ENCODE measurements at regions not wholly inside any gene's neighbourhood (a gene's known extent, or its start where the extent isn't known, plus 50 kb on each side); places are given as distances from the start of the nearest gene placed in this dataset.

DNA sequence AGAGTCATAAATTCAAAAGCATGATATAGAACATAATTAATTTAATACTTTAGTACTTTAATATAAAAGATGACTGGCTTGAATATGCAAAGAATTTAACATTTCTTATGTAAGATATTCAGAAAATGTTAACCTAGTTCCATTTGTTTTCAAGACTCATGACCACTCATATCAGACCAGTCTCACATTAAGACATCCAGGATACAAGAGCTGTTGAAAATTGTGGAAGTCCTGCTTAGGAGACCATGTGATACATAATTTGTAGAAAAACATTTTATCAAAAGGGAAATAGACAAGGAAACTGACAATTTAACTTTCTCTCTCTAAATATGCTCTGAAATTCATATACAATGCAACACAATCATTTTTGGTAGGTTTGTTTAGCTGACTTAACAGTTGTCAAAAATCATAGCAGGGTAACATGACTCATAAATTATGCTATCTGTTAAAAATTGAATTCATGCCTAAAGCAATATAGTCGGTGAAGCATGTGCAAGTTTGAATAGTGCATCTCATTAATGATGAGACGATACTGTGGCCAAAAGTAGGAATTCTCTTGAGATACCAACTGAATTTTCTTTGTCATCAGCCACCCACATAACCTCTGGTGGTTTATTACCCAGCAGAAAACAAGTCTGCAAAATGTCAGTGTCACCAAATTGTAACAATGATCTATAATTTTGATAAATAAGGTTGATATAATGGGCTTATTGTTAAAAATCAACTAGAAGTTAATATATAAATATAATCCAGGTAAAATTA is 211.4 kb downstream of the GASK1B start:
- FAIRE-seq, result no peak

DNA sequence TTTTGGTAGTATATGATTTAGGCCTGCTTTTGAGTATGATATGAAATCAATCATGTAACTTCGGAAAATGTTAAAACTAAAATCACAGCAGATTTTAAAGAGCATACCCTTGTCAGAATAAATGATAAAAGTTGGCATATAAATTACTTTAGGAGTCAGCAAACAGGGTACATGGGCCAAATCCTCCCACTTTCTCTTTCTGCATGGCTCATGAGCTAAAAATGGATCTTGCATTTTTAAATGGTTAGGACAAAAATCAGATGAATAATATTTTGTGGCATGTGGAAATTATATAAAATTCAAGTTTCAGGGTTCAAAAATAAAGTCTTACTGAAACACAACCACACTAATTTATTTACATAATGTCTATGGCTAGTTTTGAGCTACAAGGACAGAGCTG is 214.9 kb downstream of the GASK1B start:
- FAIRE-seq, result no peak

DNA sequence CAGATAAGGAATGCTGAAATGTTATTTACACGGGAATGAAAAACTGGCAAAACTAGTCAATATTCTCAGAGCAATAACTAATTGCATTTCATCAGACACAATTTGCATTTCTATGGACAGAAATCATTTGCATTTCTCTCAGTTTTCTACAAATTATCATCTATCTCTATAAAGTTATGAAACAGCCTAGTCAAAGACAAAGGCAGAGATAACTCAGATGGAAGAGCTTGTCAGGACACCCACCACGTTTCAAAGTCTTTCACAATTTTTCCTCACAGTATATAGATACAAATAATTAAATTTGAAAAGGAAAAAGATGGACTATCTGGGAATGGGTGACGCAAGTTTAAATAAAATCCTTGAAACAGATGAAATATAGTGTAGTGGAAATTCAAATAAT is 230.8 kb downstream of the GASK1B start:
- FAIRE-seq, result no peak

DNA sequence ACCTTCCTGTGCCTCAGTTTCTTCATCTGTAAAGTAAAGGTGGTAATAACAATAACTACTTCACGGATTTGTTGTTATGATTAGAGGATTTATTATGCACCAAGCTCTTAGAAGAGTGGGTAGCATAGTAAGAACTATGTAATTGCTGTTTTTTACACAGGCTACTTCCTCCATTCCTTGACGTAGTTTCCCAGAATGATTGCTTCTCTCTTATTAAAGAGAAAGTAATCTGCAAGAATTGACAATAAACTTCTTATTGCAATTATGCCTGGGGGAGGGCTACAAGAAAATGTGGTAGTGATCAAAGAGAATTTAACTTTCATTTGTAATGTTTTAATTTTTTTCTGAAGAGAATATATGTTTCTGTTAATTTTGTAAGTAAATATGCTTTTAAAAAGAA is 238.7 kb downstream of the GASK1B start:
- FAIRE-seq, result peak; percentile 31

DNA sequence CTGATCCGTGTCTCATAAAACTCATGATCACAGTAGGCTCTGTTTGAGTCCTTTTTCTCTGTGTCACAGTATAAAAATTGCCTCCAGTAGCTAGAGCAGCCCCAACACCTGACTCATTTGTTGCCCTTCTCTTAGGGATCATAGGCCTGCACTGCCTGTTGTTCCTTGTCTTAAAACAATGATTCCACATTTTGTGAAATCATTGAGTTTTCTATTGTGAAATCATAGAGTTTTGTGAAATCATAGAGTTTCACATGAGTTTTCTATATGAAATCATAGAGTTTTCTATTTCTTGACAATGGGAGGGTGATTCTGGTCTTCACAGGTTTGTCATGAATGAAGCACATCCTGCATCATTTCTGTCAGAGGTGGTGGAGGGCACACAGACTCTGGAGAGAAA is 239.9 kb downstream of the GASK1B start:
- no peak for FAIRE-seq

DNA sequence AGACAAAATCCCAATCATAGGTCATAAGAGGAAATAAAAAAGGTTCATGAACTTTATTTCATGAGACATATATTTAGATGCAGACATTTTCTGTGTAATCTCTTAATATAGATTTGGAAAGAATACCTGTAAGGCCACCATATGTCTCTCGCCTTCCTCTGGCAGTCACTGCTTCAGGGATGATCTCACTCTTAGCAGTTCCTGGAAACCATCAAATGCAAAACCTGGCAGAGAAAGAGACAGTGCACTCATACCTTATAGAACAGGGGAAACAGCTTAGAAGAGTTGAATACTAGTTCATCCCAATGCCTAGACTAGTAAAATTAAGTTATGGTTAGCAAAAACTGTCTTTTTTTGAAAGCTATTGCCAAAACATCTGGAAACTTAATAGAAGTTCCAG is 243.3 kb downstream of the GASK1B start:
- no peak for FAIRE-seq

DNA sequence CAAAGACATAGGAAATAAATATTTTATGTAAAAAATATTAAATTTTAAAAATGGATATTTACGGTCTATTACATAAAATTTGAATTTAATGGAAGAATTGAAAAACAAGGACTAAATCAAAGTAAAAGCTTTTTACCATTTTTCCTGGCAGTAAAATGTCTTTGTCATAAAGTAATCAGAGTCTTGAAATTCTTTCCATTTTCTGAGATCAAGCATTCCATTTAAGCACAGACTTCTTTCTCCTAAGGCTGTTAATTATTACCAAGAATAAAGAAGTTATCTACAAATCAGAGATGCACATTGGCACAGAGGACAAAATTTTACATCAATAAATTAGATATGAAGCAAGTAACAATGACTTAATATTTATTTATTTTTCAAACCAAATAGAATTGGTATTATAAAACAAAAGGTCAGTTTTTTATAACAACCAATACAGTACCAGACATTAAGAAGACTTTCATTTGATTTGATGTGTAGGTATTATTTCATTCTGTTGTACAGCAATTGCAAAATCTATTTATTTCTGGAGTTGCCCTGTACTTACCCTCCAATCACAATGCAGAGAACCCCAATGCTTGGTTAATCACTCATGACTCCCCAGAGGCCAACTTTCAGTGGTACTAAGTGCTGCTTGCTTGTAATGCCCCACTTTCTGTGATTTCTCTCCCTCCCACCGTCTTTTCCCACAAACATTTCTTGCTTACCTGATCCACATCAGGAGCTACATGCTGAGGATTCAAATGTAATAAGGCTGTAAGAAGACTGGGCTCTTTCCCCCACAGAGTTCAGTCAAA is 254.6 kb downstream of the GASK1B start:
- no peak for FAIRE-seq

DNA sequence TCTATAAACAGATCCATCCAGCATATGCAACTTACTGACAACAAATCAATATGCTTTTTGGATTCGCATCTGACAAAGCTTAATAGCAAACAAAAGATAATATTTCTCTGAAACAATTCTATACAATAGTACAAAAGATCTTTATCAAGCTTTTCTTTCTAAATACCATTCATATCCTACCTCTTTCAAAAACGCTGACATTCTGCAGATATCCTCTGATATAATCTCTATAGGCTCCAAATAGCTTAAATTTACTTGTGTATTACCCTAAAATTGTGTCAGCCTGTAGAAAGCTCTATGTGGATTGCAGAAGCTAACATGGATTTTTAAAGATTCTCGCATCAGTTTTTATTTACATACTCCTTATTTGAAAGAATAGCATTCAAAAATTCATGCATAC is 260.6 kb downstream of the GASK1B start:
- FAIRE-seq, result no peak

DNA sequence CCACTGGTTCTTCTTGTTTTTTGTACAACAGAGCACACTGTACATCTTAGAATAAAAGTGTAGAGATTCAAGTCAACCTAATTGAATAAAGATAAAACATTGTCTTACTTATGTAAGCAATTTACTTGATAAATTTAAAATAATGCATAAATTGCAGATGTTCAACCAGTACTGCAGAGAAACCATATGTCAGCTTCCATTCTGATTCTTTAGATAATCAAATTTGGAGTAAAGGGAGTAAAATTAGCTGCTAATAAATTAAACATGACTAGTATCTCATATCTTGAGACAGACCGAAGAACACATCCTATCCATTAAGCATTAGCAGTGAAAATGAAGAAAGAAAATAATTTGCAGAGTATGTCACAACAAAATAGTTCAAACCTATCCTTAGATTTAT is 261.2 kb downstream of the GASK1B start:
- FAIRE-seq, result no peak

DNA sequence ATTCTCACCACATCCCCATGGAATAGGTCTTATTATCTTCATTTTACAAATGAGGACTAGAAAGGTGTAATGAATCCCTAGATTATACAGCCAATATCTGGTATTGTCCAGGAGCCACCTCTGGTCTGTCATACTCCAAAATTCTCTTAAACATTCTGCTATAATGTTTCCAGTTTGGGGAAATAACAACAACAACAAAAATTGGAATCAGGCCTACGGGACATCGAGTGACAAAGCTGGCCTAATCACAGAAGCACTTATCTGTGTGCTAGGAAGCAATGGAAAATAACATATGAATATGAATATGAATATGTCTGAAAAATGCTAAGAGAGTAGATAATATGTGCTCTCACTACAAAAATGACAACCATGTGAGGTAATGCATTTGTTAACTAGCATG is 264.1 kb downstream of the GASK1B start:
- no peak for FAIRE-seq

DNA sequence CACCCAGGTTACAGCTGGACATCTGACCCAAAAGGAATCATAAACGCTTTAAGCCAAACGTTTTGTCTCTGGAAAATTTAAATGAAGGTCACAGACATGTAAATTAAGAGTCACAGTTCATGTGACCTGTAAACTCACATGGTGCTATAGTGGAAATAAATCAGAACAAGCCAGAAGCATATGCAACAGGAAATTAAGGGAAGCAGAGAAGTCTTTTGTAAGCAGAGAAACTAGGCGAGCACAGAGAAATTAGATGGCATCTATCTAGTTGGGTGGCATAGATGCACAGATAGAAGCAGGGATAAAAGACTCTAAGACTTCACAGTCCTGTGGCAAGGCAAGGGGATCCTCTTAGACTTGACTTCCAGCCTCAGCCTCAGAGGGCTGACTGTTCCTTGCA is 264.8 kb downstream of the GASK1B start:
- no peak for FAIRE-seq

DNA sequence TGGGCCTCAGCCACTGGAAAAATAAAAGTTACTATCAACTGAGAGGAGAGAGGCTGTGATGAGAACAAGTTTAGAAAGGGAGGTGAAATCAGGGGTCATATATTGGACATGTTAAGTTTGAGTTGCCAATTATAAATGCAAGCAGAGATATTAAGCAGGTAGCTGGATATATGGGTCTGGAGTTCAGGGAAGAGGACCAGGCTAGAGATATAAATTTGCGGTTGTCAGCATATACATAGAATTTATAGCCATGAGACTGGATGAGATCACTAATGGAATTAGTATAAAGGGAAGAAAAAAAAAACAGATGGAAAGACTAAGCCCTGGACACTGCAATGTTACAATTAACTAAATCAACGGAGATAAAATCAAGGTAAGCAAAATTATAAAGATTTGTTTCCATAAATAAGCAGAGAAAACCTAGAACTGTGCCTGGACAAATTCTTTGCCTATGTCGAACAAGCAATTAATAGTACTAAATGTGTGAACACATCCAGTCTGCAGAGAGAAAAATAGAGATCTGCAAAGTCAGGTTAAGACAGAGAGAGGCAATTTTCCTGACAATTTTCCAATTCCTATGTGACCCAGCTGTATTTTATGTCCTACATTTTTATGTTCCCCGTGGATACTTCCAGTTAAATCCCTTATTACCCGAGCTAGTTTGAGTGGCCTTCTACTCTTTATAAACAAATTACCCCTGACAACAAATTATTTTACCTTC is 265.4 kb downstream of the GASK1B start:
- no peak for FAIRE-seq

DNA sequence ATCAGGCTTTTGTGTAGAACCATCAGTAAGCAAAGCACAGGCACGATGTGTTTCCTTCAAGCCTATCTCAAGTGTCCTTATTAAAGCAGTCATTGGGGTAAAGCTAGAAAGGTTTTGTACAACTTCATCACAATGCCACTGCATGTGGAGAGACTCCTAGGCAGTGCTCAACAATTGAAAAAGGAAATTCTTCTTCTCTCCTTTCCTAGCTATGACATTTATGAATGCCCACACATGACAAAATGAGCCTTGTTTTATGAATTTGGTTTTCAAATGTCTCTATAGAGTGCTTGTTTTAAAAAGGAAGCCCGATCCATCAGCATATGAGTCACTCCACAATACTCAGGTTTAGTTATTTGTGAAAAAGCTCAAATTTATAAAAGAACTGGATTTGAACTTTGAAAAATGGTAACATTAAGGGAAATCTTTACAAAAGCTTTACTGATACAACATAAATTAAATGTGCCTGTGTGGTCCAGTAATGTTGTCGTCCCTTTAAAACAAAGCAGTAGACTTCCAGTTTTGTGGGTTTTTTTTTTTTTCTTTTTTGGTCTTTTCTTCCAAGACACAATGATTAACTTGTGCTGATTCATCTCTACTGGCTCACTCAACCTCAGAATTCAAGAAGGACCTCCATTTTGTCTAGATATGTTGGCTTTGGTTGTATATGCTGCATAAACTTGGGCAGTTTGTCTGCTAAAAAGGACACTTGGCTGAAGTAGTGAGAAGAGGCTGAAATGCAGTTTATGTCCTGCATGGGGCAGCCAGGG is 273.8 kb downstream of the GASK1B start:
- FAIRE-seq, result no peak

DNA sequence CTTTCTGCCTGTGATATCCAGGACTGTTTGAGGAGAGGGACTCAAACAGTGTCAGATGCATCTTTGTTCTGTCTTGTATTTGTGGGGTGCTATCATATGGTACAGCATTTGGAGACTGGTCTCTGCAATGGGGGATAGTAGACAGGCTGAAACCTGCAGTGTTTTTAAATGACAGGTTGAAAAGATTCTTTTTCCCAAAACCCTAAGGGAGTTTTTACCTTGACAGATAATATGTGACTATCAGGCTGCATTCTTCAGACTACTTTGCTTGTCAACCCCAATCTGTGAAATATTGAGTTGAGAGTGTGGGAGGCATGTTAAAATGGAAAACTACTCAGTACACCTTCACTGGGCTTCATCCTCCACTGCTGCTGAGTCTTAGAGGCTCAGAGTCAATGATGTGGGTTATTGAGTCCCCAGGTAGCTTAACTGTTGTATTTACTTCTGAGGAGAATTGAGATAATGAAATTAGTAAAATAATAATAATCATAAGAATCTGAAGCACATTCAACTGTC is 274.9 kb downstream of the GASK1B start:
- no peak for FAIRE-seq

DNA sequence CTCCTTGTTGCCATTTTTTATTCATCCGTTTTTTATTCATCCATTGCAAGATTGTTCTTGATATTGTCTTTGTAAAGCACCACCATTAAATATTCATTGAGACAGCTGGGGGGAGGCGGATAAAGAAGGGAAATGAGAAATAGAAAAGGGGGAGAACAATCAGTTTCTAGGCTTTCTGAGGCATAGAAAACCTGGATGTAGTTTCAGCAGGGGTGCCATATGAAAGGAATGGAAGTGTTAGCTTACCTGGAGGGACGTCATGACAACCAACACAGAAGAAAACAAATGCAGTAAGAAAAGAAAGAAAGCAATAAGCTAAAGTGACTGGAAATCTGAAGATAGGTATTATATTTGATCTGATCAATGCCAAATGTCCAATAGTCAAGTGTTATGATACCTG is 276.1 kb downstream of the GASK1B start:
- FAIRE-seq, result no peak

DNA sequence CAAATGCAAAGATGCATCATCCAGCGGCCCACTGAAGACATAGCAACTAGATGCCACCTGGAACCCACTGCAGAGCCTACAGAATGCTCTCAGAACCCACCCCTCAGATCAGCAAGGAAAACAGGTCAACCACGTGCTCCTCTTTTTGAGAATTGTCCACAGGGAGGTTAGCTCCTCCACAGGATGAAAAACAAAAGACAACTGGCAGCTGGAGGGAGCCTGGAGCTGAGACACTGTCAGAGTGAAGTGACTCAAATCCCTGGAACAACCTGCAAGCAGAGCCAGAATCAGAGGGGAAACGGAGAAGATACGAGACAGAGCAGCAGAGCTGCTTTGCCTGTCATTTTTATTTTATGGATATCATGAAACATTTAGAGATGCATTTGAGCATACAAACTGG is 277.6 kb downstream of the GASK1B start:
- no peak for FAIRE-seq

DNA sequence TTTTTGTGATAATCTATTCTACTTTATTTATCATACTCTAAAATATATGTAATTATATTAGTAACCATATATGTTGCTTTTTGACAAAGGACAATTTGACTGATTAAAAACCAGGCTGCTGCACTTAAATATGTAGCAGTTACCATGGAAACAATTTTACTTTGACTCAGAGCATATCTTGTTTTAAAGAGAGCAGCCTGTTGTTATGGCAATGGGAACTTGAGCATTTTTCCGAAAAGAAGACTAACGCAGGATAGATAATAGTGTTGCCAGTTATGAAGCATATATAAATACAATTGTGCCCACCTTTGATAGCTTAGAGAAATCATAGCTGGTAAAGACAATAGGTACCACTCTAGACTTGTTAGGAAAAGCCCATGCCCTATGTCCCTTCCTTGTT is 283.0 kb downstream of the GASK1B start:
- no peak for FAIRE-seq

DNA sequence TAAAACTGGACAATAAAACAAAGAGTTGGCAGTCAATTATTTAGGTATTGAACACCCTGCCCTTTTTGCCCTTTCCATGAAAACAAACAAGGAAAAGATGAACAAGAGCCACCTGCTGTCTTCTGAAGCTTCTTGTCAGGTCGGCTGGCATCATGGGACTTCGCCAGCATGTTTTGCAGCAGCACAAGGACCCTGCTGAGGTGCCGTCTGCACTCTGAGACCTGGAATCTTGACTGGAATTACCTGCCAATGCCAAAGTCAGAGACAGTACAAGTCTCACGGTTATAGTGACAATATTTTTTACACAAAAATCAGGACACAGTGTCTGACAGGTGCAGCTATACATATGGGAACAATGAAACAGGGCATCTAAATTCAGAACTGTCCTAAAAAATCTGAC is 284.5 kb downstream of the GASK1B start:
- no peak for FAIRE-seq

DNA sequence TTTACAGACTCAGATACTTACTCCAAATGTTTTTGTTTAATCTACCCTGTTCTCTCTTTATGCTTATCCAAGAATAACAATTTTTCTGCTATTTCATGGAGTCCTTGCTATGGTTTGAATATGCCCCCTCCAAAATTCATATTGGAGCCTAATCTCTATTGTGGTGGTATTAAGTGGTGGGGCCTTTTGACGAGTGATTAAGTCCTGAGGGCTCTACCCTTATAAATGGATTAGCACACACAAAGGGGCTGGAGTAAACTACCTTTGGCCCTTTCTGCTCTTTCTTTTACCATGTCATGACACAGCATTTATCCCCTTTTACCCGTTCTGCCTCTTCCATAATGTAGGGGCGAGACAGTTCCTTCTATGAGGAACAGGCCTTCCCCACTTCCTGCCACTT is 285.5 kb downstream of the GASK1B start:
- FAIRE-seq, result no peak

DNA sequence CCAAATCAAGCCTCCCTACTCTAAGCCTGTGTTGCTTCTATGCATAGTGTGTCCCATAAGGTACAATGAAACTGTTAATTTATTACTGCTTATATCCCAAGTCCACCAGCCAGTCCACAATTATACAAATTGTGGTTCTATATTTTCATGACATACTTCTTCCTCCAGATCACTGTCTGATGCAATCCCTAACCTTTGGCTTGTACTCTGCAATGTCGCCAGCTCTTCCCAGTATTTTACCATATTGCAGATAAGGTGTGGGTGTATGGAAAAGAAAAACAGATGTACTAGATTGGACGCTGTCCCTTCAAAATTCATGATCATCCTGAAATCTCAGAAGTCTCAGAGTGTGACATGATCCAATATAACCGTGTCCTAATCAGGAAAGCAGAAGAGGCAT is 286.2 kb downstream of the GASK1B start:
- FAIRE-seq, result no peak

DNA sequence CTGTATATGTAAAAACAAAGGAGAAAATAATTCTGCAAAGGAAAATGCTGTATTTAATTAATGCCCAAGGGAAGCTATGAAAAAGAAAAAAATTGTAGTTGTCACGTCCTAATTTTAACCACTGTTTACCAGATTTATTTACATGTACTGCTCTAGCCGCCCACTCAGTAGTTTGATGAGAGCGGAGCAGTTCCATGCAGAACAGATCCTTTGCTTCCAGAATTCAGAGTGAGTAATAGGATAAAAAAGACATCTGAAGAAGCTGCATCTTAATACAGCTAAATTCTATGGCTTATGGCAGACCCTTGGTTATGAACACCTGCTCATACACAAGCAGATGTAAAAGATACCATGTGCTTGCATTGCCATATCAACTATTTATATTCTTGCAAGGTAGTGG is 287.0 kb downstream of the GASK1B start:
- FAIRE-seq, result no peak

DNA sequence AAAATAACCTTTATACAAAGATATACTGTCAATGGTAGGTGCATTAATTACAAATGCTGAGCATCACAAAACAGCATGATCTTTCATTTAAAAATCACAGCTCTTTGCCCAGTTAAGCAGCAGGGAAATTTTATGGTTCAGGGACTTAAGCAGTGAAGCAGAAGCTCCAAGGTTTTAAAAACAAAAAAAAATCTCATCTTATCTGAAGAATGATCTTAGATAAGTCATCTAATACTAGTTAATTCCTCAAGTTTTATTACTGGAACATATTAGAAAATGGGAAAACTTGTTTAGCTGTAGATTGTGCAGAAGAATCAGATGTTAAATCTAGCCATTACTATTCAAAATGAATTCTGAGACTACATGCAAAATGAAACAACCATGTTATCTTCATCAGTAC is 289.9 kb downstream of the GASK1B start:
- FAIRE-seq, result no peak

DNA sequence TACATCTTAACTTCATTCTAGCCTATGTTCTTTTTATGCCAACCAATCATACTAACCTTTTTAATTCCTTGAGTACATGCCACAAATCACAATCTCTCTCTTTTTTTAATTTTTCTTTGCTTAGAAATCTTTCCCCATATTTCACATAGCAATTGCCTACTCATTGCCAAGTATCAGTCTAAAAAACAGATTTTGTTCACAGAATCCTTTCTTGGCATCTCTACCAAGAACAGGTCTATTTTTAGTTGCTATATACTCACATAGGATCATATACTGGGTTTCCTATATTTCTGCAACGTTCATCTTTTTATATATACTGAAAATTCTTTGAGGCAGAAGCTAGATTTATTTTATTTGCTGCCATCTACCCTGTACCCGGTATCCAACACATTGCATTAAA is 292.1 kb downstream of the GASK1B start:
- no peak for FAIRE-seq
